ENCODE measurements at regions not wholly inside any gene's neighbourhood (a gene's known extent, or its start where the extent isn't known, plus 50 kb on each side); places are given as distances from the start of the nearest gene placed in this dataset.

GRCh38 chr3:137097852-137098251 lies 140.1 kb downstream of the IL20RB start:
- Histone ChIP-seq H3K4me3 (ENCODE audit: low read length) (no peak overlapping the region), H3K9ac (ENCODE audit: low read length) (no peak overlapping the region), H3K36me3 (ENCODE audit: control insufficient read depth, insufficient read depth, low read length) (no peaks in the 10 kb centered on the region), H3K27me3 (ENCODE audit: control insufficient read depth, insufficient read depth, low read length) (no peaks in the 10 kb centered on the region), H3K4me1 (ENCODE audit: control insufficient read depth, insufficient read depth, low read length) (no peaks in the 10 kb centered on the region), H3K9me3 (ENCODE audit: control insufficient read depth, low read length) (no peaks in the 10 kb centered on the region)

DNA sequence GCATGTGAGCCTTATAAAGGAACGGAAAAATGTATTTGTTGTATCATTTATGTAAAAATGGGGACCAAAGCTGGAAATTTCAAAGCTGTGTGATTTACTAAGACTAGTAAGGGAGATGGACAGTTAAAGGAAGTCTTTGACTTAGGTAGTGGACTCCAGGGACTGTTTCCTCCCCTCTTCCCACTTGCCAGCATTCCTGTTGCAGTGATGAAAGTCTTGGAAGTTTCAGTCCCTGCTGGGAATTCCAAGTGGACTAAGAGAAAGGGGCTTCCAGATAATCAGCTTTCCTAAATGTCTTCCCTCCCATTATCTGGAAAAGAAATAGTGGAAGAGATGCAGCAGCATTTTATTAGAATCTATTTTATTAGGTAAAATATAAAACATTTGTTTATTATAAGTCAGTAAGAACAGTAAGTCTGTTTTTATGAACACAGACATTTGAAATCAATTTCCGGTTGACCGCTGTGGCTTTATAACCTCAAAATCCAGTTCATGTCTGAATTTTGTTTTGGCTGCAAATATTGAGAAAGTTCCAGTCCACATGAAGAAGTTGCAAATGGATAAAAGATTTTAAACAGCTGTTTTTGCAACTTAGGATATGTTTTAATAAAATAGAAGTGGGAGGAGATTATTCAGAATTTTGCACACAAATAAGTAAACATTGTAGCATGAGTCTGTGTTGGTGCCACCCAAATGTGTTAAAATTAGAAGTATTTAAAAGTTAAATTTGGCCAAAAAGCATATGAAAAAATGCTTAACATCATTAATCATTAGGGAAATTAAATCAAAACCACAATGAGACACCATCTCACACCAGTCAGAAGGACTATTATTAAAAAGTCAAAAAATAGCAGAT lies 141.8 kb downstream of the IL20RB start:
- no peak overlapping the region for H3K9ac ChIP-seq (ENCODE audit: low read length)
- no peaks in the 10 kb centered on the region for H3K9me3 ChIP-seq (ENCODE audit: control insufficient read depth, low read length)
- no peaks in the 10 kb centered on the region for H3K36me3 ChIP-seq (ENCODE audit: control insufficient read depth, insufficient read depth, low read length)
- no peaks in the 10 kb centered on the region for H3K4me1 ChIP-seq (ENCODE audit: control insufficient read depth, insufficient read depth, low read length)
- no peak overlapping the region for H3K4me3 ChIP-seq (ENCODE audit: low read length)
- no peaks in the 10 kb centered on the region for H3K27me3 ChIP-seq (ENCODE audit: control insufficient read depth, insufficient read depth, low read length)

- no peaks in the 10 kb centered on the region for H3K9me3 ChIP-seq (ENCODE audit: control insufficient read depth, low read length)
- no peaks in the 10 kb centered on the region for H3K36me3 ChIP-seq (ENCODE audit: control insufficient read depth, insufficient read depth, low read length)
- no peak overlapping the region for H3K4me3 ChIP-seq (ENCODE audit: low read length)
- H3K4me1 ChIP-seq (ENCODE audit: control insufficient read depth, insufficient read depth, low read length), result no peaks in the 10 kb centered on the region
- no peaks in the 10 kb centered on the region for H3K27me3 ChIP-seq (ENCODE audit: control insufficient read depth, insufficient read depth, low read length)
- H3K9ac ChIP-seq (ENCODE audit: low read length), result no peak overlapping the region
These were observed 142.5 kb downstream of the IL20RB start for GRCh38 chr3:137100326-137100725.

DNA sequence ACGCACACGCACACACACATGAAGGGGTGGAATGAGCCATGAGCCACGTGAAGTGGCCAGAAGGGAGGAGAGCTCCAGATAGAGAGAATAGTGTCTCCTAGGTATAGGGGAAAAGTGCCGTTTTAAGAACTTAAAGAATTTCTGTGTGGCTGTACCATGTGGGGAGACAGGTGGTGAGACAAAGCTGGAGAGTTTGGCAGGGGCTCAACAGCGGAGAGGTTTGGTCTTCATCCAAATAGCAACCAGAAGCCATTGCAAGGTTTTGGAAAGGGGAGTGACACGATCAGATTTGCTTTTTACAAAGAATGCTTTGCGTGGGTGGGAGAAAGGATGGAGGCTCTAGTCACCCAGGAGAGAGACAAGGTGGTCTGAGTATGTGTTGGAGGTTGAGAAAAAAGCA lies 146.0 kb downstream of the IL20RB start:
- Histone ChIP-seq H3K27me3 (ENCODE audit: control insufficient read depth, insufficient read depth, low read length) (peaks cover 5% of the 10 kb centered on the region), H3K9me3 (ENCODE audit: control insufficient read depth, low read length) (no peaks in the 10 kb centered on the region), H3K9ac (ENCODE audit: low read length) (no peak overlapping the region), H3K4me3 (ENCODE audit: low read length) (no peak overlapping the region), H3K36me3 (ENCODE audit: control insufficient read depth, insufficient read depth, low read length) (no peaks in the 10 kb centered on the region), H3K4me1 (ENCODE audit: control insufficient read depth, insufficient read depth, low read length) (no peaks in the 10 kb centered on the region)

DNA sequence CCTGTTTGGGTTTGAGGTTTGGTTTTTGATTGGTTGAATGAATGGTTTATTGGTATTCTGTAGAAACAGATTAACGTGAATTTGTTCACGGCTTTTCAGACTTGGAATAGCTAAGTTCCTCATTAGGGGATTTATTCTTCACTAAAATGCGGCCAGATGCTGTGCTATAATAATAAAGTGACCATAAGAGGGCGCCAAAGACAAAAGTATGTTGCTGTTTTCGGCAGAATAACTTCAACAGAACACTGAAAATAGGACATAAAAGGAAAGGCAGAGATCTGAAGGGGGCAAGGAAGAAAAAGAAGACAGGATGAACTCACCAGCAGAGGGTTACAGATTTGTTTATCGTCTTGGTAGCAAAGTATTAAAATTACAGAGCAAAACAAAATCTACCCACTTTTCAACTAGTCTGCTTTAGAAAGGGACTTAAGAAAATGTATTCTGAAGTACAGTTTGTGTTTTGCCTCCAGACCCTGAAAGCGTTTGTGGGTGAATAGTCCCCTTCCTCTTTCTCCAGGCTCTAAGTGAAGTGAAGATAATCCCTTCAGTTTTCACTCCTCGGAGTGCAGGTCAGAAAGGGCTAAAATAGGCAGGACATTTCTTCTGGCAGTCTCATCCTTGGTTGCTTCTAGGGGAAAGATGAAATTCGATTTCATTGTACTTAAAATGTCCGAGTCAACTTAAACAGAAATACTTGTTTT lies 147.6 kb downstream of the IL20RB start:
- H3K4me1 ChIP-seq (ENCODE audit: control insufficient read depth, insufficient read depth, low read length), result no peaks in the 10 kb centered on the region
- no peak overlapping the region for H3K4me3 ChIP-seq (ENCODE audit: low read length)
- peaks cover 14% of the 10 kb centered on the region for H3K27me3 ChIP-seq (ENCODE audit: control insufficient read depth, insufficient read depth, low read length)
- H3K9me3 ChIP-seq (ENCODE audit: control insufficient read depth, low read length), result no peaks in the 10 kb centered on the region
- no peak overlapping the region for H3K9ac ChIP-seq (ENCODE audit: low read length)
- no peaks in the 10 kb centered on the region for H3K36me3 ChIP-seq (ENCODE audit: control insufficient read depth, insufficient read depth, low read length)

GRCh38 chr3:137106612-137107240 lies 148.9 kb downstream of the IL20RB start:
- Histone ChIP-seq H3K9me3 (ENCODE audit: control insufficient read depth, low read length) (no peaks in the 10 kb centered on the region), H3K9ac (ENCODE audit: low read length) (no peak overlapping the region), H3K27me3 (ENCODE audit: control insufficient read depth, insufficient read depth, low read length) (peaks cover 14% of the 10 kb centered on the region), H3K4me1 (ENCODE audit: control insufficient read depth, insufficient read depth, low read length) (no peaks in the 10 kb centered on the region), H3K4me3 (ENCODE audit: low read length) (no peak overlapping the region), H3K36me3 (ENCODE audit: control insufficient read depth, insufficient read depth, low read length) (no peaks in the 10 kb centered on the region)

DNA sequence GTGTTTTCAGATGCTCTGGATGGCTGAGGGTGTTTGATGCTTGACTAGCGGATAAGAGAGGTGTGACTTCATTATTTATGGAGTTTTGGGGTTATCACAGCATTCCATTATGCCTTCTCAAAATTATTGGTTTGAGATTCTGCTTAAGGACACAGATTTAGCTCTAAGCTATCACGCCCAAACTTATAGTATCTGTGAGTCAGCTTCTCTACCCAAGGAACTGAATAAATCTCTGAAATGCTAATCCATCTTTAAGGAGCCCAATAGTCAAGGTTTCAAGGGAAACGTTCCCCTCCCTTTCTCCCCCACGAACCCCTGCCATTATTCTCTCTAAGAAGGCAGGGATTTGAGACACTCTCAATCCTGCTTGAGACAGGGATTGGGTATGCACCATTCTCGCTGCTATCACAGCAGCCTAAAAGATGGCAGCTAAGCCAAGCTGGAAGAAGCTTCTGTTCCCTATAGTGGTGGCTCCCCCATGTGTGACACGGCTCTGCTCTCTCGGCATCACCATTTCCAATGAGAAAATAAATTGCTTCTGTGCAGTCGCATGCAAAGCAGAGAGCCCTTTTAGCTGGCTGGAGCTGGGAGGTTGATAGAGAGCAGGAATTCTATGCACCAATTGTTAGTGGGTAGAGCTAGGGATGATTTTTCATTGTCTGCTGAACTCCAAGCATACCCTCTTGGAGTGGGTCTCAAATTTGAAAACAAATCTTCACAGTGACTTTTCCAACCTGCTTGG lies 151.1 kb downstream of the IL20RB start:
- H3K27me3 ChIP-seq (ENCODE audit: control insufficient read depth, insufficient read depth, low read length), result peaks cover 14% of the 10 kb centered on the region
- H3K9ac ChIP-seq (ENCODE audit: low read length), result no peak overlapping the region
- H3K36me3 ChIP-seq (ENCODE audit: control insufficient read depth, insufficient read depth, low read length), result no peaks in the 10 kb centered on the region
- H3K4me1 ChIP-seq (ENCODE audit: control insufficient read depth, insufficient read depth, low read length), result no peaks in the 10 kb centered on the region
- H3K9me3 ChIP-seq (ENCODE audit: control insufficient read depth, low read length), result no peaks in the 10 kb centered on the region
- H3K4me3 ChIP-seq (ENCODE audit: low read length), result no peak overlapping the region

- Histone ChIP-seq H3K4me1 (ENCODE audit: control insufficient read depth, insufficient read depth, low read length) (no peaks in the 10 kb centered on the region), H3K4me3 (ENCODE audit: low read length) (no peak overlapping the region), H3K27me3 (ENCODE audit: control insufficient read depth, insufficient read depth, low read length) (peaks cover 14% of the 10 kb centered on the region), H3K9me3 (ENCODE audit: control insufficient read depth, low read length) (no peaks in the 10 kb centered on the region), H3K36me3 (ENCODE audit: control insufficient read depth, insufficient read depth, low read length) (no peaks in the 10 kb centered on the region), H3K9ac (ENCODE audit: low read length) (no peak overlapping the region)
These were observed 152.7 kb downstream of the IL20RB start for GRCh38 chr3:137110392-137110996.

DNA sequence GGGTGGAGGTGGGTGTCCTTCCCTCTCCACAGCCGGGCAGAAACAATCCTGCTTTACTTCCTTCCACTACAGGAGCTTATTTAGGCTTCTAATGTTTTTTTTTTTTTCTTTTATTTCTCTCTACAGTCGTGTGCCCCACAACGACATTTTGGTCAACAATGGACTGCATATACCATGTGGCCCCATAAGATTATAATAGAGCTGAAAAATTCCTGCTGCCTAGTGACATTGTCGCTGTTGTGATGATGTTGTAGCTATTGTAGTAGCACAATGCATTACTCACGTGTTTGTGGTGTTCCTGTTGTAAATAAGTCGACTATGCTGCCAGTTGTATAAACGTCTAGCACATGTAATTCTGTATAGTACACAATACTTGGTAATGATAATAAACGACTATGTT lies 153.7 kb downstream of the IL20RB start:
- Histone ChIP-seq H3K9ac (ENCODE audit: low read length) (no peak overlapping the region), H3K27me3 (ENCODE audit: control insufficient read depth, insufficient read depth, low read length) (peaks cover 14% of the 10 kb centered on the region), H3K4me3 (ENCODE audit: low read length) (no peak overlapping the region), H3K9me3 (ENCODE audit: control insufficient read depth, low read length) (no peaks in the 10 kb centered on the region), H3K4me1 (ENCODE audit: control insufficient read depth, insufficient read depth, low read length) (no peaks in the 10 kb centered on the region), H3K36me3 (ENCODE audit: control insufficient read depth, insufficient read depth, low read length) (no peaks in the 10 kb centered on the region)

- no peak overlapping the region for H3K9ac ChIP-seq (ENCODE audit: low read length)
These were observed 158.8 kb downstream of the IL20RB start for GRCh38 chr3:137116619-137117018.

DNA sequence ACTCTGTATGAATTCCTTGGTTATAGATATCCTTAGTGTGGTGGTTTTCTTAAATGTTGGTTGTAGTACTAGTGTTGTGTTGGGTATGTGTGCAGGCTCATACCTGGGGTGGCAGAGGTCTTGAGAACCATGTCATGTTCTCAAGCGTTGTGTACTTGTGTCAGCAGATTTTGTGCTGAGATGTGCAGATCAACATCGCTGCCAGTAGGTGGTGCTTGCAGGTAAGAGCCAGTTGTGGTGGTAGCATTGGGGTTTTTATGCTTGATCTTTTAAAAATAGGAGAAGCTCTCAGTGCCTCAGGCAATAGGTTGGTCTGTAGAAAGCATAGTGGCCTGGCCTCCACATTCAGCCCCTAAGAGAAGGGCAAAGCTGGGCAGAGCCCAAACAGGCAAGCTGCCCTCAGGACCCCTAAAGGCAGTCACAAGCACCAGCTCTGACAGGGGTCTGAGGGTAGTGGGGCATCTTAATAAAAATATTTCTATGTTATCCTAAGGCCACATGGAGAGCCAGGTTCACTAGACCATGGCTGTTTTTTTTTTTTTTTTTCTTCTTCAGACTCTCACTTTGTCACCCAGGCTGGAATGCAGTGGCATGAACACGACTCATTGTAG lies 164.0 kb downstream of the IL20RB start:
- no peak overlapping the region for H3K9ac ChIP-seq (ENCODE audit: low read length)

More at GRCh38 chr3:137116619-137117018, 158.8 kb downstream of the IL20RB start:
- no peak overlapping the region for H3K4me3 ChIP-seq (ENCODE audit: low read length)
- H3K4me1 ChIP-seq (ENCODE audit: control insufficient read depth, insufficient read depth, low read length), result no peaks in the 10 kb centered on the region
- H3K9me3 ChIP-seq (ENCODE audit: control insufficient read depth, low read length), result no peaks in the 10 kb centered on the region
- H3K36me3 ChIP-seq (ENCODE audit: control insufficient read depth, insufficient read depth, low read length), result no peaks in the 10 kb centered on the region
- no peaks in the 10 kb centered on the region for H3K27me3 ChIP-seq (ENCODE audit: control insufficient read depth, insufficient read depth, low read length)

More for the DNA sequence above, 164.0 kb downstream of the IL20RB start:
- Histone ChIP-seq H3K27me3 (ENCODE audit: control insufficient read depth, insufficient read depth, low read length) (no peaks in the 10 kb centered on the region), H3K4me3 (ENCODE audit: low read length) (no peak overlapping the region), H3K4me1 (ENCODE audit: control insufficient read depth, insufficient read depth, low read length) (no peaks in the 10 kb centered on the region), H3K36me3 (ENCODE audit: control insufficient read depth, insufficient read depth, low read length) (no peaks in the 10 kb centered on the region), H3K9me3 (ENCODE audit: control insufficient read depth, low read length) (no peaks in the 10 kb centered on the region)
